Mesenchymal stem cell (in vitro differentiated cells and primary cell): ENCODE measurements at regions not wholly inside any gene's neighbourhood (a gene's known extent, or its start where the extent isn't known, plus 50 kb on each side); places are given as distances from the start of the nearest gene placed in this dataset.

Source experiments
- DNase-seq: peaks from one replicate; pipeline ENCODE4 v3.0.0-alpha.2; 2013
- H2AFZ ChIP-seq: one replicate; pipeline ENCODE4 v1.6.1; 2013; ENCODE audit warnings: low read depth, mild to moderate bottlenecking, control low read depth, inconsistent platforms, low read length, moderate library complexity
- H2AK5ac ChIP-seq: 2 replicates; pipeline ENCODE4 v1.6.1; 2013; ENCODE audit warnings: low read length, moderate library complexity, mild to moderate bottlenecking, inconsistent platforms; ENCODE audit not compliant: severe bottlenecking
- H2BK120ac ChIP-seq: one replicate; pipeline ENCODE4 v1.6.1; 2013; ENCODE audit warnings: low read depth, mild to moderate bottlenecking, inconsistent platforms, low read length, moderate library complexity
- H2BK12ac ChIP-seq, 2 experiments: one replicate each; pipeline ENCODE4 v1.6.1; 2013; ENCODE audit warnings: inconsistent platforms in 2 of 2, low read length in 2 of 2, mild to moderate bottlenecking in 2 of 2, moderate library complexity in 2 of 2, control low read depth in 1 of 2
- H2BK15ac ChIP-seq: one replicate; pipeline ENCODE4 v1.6.1; 2013; ENCODE audit warnings: mild to moderate bottlenecking, low read depth, inconsistent platforms; ENCODE audit not compliant: poor library complexity, severe bottlenecking
- H2BK5ac ChIP-seq: 2 replicates; pipeline ENCODE4 v1.6.1; 2013; ENCODE audit warnings: low read depth, mild to moderate bottlenecking, low read length, control low read depth, inconsistent platforms; ENCODE audit not compliant: poor library complexity, severe bottlenecking
- H3K14ac ChIP-seq, 2 experiments: one replicate each; pipeline ENCODE4 v1.6.1; 2013; ENCODE audit warnings: inconsistent platforms in 2 of 2, low read length in 2 of 2, control low read depth in 1 of 2, mild to moderate bottlenecking in 1 of 2, moderate library complexity in 1 of 2
- H3K18ac ChIP-seq, 2 experiments: one replicate each; pipeline ENCODE4 v1.6.1; 2013; ENCODE audit warnings: inconsistent platforms in 2 of 2, low read length in 2 of 2, control low read depth in 1 of 2, low read depth in 1 of 2, mild to moderate bottlenecking in 1 of 2
- H3K23ac ChIP-seq, 2 experiments: one replicate each; pipeline ENCODE4 v1.6.1; 2013; ENCODE audit warnings: inconsistent platforms in 2 of 2, low read length in 2 of 2, mild to moderate bottlenecking in 2 of 2, moderate library complexity in 2 of 2, control low read depth in 1 of 2
- H3K27ac ChIP-seq: 2 replicates; pipeline ENCODE4 v1.5.1; 2013; ENCODE audit warnings: mild to moderate bottlenecking, moderate library complexity, low read length, control low read depth, inconsistent platforms; ENCODE audit not compliant: poor library complexity, severe bottlenecking
- H3K27me3 ChIP-seq, 2 experiments: 2 replicates each; pipeline versions ENCODE4 v1.6.1 to v1.7.0; 2013; ENCODE audit warnings: low read length in 2 of 2, mild to moderate bottlenecking in 2 of 2, moderate library complexity in 2 of 2, control low read depth in 1 of 2, inconsistent platforms in 1 of 2; ENCODE audit not compliant: control insufficient read depth in 1 of 2, insufficient read depth in 1 of 2
- H3K36me3 ChIP-seq, 2 experiments: 2 replicates each; pipeline versions ENCODE4 v1.6.1 to v1.7.0; 2013; ENCODE audit warnings: low read length in 2 of 2, control low read depth in 1 of 2, inconsistent platforms in 1 of 2, low read depth in 1 of 2, mild to moderate bottlenecking in 1 of 2; ENCODE audit not compliant: insufficient read depth in 2 of 2, control insufficient read depth in 1 of 2
- H3K4ac ChIP-seq, 2 experiments: one replicate each; pipeline ENCODE4 v1.6.1; 2013; ENCODE audit warnings: inconsistent platforms in 2 of 2, low read length in 2 of 2, mild to moderate bottlenecking in 2 of 2, moderate library complexity in 2 of 2, control low read depth in 1 of 2, low read depth in 1 of 2
- H3K4me1 ChIP-seq: 2 replicates; pipeline ENCODE4 v1.6.1; 2013; ENCODE audit warnings: low read depth, low read length, control low read depth; ENCODE audit not compliant: control insufficient read depth, insufficient read depth
- H3K4me2 ChIP-seq: 2 replicates; pipeline ENCODE4 v1.6.1; 2013; ENCODE audit warnings: low read length, mild to moderate bottlenecking, inconsistent platforms; ENCODE audit not compliant: poor library complexity, severe bottlenecking
- H3K4me3 ChIP-seq, 2 experiments: 2 replicates each; pipeline versions ENCODE4 v1.5.1 to v1.7.0; 2013; ENCODE audit warnings: low read length in 2 of 2, mild to moderate bottlenecking in 2 of 2, control low read depth in 1 of 2, low read depth in 1 of 2; ENCODE audit not compliant: insufficient read depth in 1 of 2
- H3K79me1 ChIP-seq: replicated peaks from 2 replicates; pipeline ENCODE4 v1.6.1; 2013; ENCODE audit warnings: mild to moderate bottlenecking, control low read depth, low read length, inconsistent platforms; ENCODE audit not compliant: poor library complexity, severe bottlenecking
- H3K9ac ChIP-seq: 2 replicates; pipeline ENCODE4 v1.7.0; 2013; ENCODE audit warnings: mild to moderate bottlenecking, low read length, moderate library complexity
- H3K9me3 ChIP-seq: 2 replicates; pipeline ENCODE4 v1.7.0; 2013; ENCODE audit warnings: mild to moderate bottlenecking, low read length; ENCODE audit not compliant: control insufficient read depth
- H4K8ac ChIP-seq: one replicate; pipeline ENCODE4 v1.6.1; 2013; ENCODE audit warnings: inconsistent platforms, mild to moderate bottlenecking, low read length, moderate library complexity
- H4K91ac ChIP-seq: one replicate; pipeline ENCODE4 v1.6.1; 2013; ENCODE audit warnings: mild to moderate bottlenecking, low read length, inconsistent platforms
- WGBS: methylation state at CpG from one replicate; pipeline ENCODE4 v1.1.7; 2013; ENCODE audit warnings: mixed read lengths; 5-methylcytosine and 5-hydroxymethylcytosine counted together

GRCh38 chr10:29203432-29203831, 85.4 kb upstream of the LYZL1 start:
- peaks cover 10% of the 10 kb centered on the region for H3K9me3 ChIP-seq
- no peak overlapping the region for H3K14ac ChIP-seq
- no peak overlapping the region for H3K4me3 ChIP-seq
- no peak overlapping the region for H3K4ac ChIP-seq
- H4K8ac ChIP-seq, result no peak overlapping the region
- H3K36me3 ChIP-seq, result no peaks in the 10 kb centered on the region
- DNase-seq, result no peak
- no peak overlapping the region for H4K91ac ChIP-seq
- peak overlapping the region in 1 of 2 experiments; percentile 8 for H3K18ac ChIP-seq
- H3K27ac ChIP-seq, result no peak overlapping the region
- H2BK5ac ChIP-seq, result no peak overlapping the region
- no peaks in the 10 kb centered on the region for H3K79me1 ChIP-seq
- no peak overlapping the region for H2BK15ac ChIP-seq
- H3K4me1 ChIP-seq, result no peaks in the 10 kb centered on the region
- H3K9ac ChIP-seq, result no peak overlapping the region
- no peak overlapping the region for H2BK12ac ChIP-seq
- H3K27me3 ChIP-seq, result peaks cover 7 to 57% of the 10 kb centered on the region in 2 experiments
- H3K23ac ChIP-seq, result no peak overlapping the region
- H2BK120ac ChIP-seq, result no peak overlapping the region
- no peak overlapping the region for H2AK5ac ChIP-seq
- H2AFZ ChIP-seq, result no peak overlapping the region
- no peak overlapping the region for H3K4me2 ChIP-seq
- 95% methylated on average over 3 of the region's 3 CpGs for WGBS

DNA sequence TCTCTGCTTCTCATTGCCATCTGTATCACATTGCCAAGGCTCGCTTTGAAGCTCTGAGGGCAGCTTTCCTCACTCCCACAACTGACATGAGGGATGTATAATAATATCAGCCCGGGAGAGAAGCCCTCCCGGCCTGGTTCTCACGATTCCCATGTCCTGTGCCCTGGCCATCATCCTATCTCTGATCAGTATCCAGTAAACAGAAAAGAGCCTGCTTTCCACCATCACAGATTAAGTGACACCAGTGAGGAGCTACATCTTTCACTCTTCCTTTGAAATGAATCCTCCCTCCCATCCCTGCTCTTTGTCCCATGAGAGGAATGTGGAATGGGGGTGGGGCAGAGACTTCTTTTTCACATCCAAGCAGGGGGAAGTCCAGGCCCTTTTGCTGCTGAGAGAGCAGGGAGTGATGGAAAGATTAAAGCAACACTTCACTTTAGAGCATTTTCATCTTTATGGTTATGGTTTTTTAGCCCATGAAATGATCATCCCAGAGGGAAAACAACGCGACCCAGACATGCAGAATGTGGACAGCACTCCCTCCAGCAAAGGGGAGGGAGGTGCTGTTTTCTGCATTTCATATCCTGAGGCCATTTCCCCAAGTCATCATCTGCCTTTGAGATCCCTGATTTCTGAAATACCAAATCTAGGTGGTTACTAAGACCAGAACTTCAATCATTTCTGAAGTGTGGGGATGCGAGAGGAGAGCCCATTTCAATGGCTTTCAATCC, 84.6 kb upstream of the LYZL1 start:
- H3K4me2 ChIP-seq, result no peak overlapping the region
- H4K91ac ChIP-seq, result peak overlapping the region; percentile 31
- peak overlapping the region; percentile 52 for H2BK120ac ChIP-seq
- H3K23ac ChIP-seq, result no peak overlapping the region
- DNase-seq, result peak; percentile 58
- H2BK12ac ChIP-seq, result peak overlapping the region; percentile 9 to 90
- no peak overlapping the region for H3K27ac ChIP-seq
- H3K9me3 ChIP-seq, result peaks cover 17% of the 10 kb centered on the region
- WGBS, result 58% methylated on average over 7 of the region's 7 CpGs
- no peak overlapping the region for H3K4me3 ChIP-seq
- H3K4me1 ChIP-seq, result no peaks in the 10 kb centered on the region
- peak overlapping the region; percentile 8 to 69 for H3K18ac ChIP-seq
- no peak overlapping the region for H2BK5ac ChIP-seq
- H3K36me3 ChIP-seq, result no peaks in the 10 kb centered on the region
- no peak overlapping the region for H3K9ac ChIP-seq
- peaks cover 7 to 51% of the 10 kb centered on the region in 2 experiments for H3K27me3 ChIP-seq
- no peak overlapping the region for H2BK15ac ChIP-seq
- no peaks in the 10 kb centered on the region for H3K79me1 ChIP-seq
- no peak overlapping the region for H2AK5ac ChIP-seq
- peak overlapping the region; percentile 2 for H4K8ac ChIP-seq
- H3K14ac ChIP-seq, result no peak overlapping the region
- peak overlapping the region in 1 of 2 experiments; percentile 78 for H3K4ac ChIP-seq
- no peak overlapping the region for H2AFZ ChIP-seq

- Histone ChIP-seq H3K4ac (no peak overlapping the region), H3K4me1 (no peaks in the 10 kb centered on the region), H2BK120ac (no peak overlapping the region), H3K9me3 (peaks cover 31% of the 10 kb centered on the region), H3K18ac (no peak overlapping the region), H4K8ac (peak overlapping the region; percentile 73), H2BK15ac (no peak overlapping the region), H3K27me3 (peaks cover 7 to 44% of the 10 kb centered on the region in 2 experiments), H4K91ac (no peak overlapping the region), H3K23ac (no peak overlapping the region), H3K4me3 (no peak overlapping the region), H3K9ac (no peak overlapping the region), H3K36me3 (no peaks in the 10 kb centered on the region), H2BK5ac (no peak overlapping the region), H2AFZ (no peak overlapping the region), H3K79me1 (no peaks in the 10 kb centered on the region), H3K14ac (no peak overlapping the region), H3K4me2 (no peak overlapping the region), H2BK12ac (no peak overlapping the region), H3K27ac (no peak overlapping the region), H2AK5ac (no peak overlapping the region)
- WGBS, result 61% methylated on average over 3 of the region's 5 CpGs
- no peak for DNase-seq
Measured at GRCh38 chr10:29205787-29206186, 83.1 kb upstream of the LYZL1 start.

DNA sequence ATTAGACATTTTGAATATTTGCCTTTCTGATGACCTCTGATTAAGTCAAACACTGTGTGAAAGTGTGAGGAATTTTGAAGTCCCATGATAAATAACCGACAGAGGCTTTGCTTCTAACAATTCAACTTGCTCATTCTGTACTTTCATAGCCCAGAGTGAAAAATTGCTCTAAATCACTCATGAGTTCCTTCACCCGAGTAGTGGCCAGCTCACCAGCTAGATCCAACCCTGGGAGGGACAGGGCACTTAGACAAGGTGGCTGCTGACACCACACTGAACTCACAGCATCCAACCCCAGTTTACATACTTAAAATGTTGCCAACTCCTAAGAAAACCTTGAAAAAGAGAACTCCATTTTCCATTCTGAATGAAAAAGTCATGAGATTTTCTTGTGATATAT, 80.0 kb upstream of the LYZL1 start:
- Histone ChIP-seq H2AFZ (no peak overlapping the region), H4K91ac (no peak overlapping the region), H4K8ac (no peak overlapping the region), H3K9ac (no peak overlapping the region), H3K23ac (no peak overlapping the region), H2BK120ac (no peak overlapping the region), H3K79me1 (no peaks in the 10 kb centered on the region), H2BK5ac (no peak overlapping the region), H3K36me3 (no peaks in the 10 kb centered on the region), H2BK12ac (no peak overlapping the region), H3K4me3 (no peak overlapping the region), H3K14ac (no peak overlapping the region), H3K27me3 (peaks cover 7 to 36% of the 10 kb centered on the region in 2 experiments), H3K4me1 (no peaks in the 10 kb centered on the region), H2AK5ac (no peak overlapping the region), H3K27ac (no peak overlapping the region), H3K4ac (no peak overlapping the region), H2BK15ac (no peak overlapping the region), H3K9me3 (peaks cover 36% of the 10 kb centered on the region), H3K18ac (no peak overlapping the region), H3K4me2 (no peak overlapping the region)
- 88% methylated on average over 2 of the region's 2 CpGs for WGBS
- DNase-seq, result no peak
